CD4-positive, alpha-beta T cell treated with Interleukin-1 beta for 1 hour (primary cell): ENCODE measurements at regions not wholly inside any gene's neighbourhood (a gene's known extent, or its start where the extent isn't known, plus 50 kb on each side); places are given as distances from the start of the nearest gene placed in this dataset.
"Not testable (repeated sequence)": the region's sequence is repeated elsewhere in the genome, so short reads cannot be mapped to it uniquely, and the experiment has no call there.

Experiments used
- DNase-seq, 2 donors: peaks; one replicate each; pipeline ENCODE4 v3.0.0-alpha.2; 2020 to 2022

- no peak for DNase-seq
Observed at GRCh38 chr4:128758314-128758922, 51.1 kb upstream of the JADE1 start.

- no peak for DNase-seq
Observed at GRCh38 chr4:128757712-128758111, 51.8 kb upstream of the JADE1 start.

- no peak for DNase-seq
Observed at GRCh38 chr4:128751354-128751753, 58.1 kb upstream of the JADE1 start.

GRCh38 chr4:128741748-128742147, 67.8 kb upstream of the JADE1 start:
- DNase-seq: not testable (repeated sequence)

- DNase-seq: no peak
Observed at GRCh38 chr4:128737098-128737513, 72.4 kb upstream of the JADE1 start.

GRCh38 chr4:128735714-128736113, 73.8 kb upstream of the JADE1 start:
- no peak for DNase-seq

- no peak for DNase-seq
Observed at GRCh38 chr4:128728190-128728589, 81.3 kb upstream of the JADE1 start.

- DNase-seq: no peak
Observed at GRCh38 chr4:128727658-128728057, 81.8 kb upstream of the JADE1 start.

- DNase-seq: no peak
Observed at GRCh38 chr4:128725405-128726055, 84.0 kb upstream of the JADE1 start.

GRCh38 chr4:128722911-128723310, 86.6 kb upstream of the JADE1 start:
- no peak for DNase-seq

- no peak for DNase-seq
Observed at GRCh38 chr4:128721896-128722295, 87.6 kb upstream of the JADE1 start.

GRCh38 chr4:128720270-128720669, 89.2 kb upstream of the JADE1 start:
- no peak for DNase-seq

- no peak for DNase-seq
Observed at GRCh38 chr4:128718768-128719167, 90.7 kb upstream of the JADE1 start.

- DNase-seq: no peak
Observed at GRCh38 chr4:128716338-128716737, 93.2 kb upstream of the JADE1 start.

GRCh38 chr4:128715616-128716015, 93.9 kb upstream of the JADE1 start:
- DNase-seq: no peak

GRCh38 chr4:128711361-128711760, 98.1 kb upstream of the JADE1 start:
- no peak for DNase-seq

- DNase-seq: no peak
Observed at GRCh38 chr4:128709268-128709667, 100.2 kb upstream of the JADE1 start.

- DNase-seq: no peak
Observed at GRCh38 chr4:128707864-128708263, 101.6 kb upstream of the JADE1 start.

GRCh38 chr4:128703948-128704347, 105.6 kb upstream of the JADE1 start:
- no peak for DNase-seq

GRCh38 chr4:128700659-128701350, 108.7 kb upstream of the JADE1 start:
- no peak for DNase-seq

GRCh38 chr4:128698386-128698785, 111.1 kb upstream of the JADE1 start:
- no peak for DNase-seq

GRCh38 chr4:128697323-128697722, 112.2 kb upstream of the JADE1 start:
- DNase-seq: no peak

GRCh38 chr4:128690011-128690410, 119.5 kb upstream of the JADE1 start:
- DNase-seq: no peak

GRCh38 chr4:128688846-128689437, 120.6 kb upstream of the JADE1 start:
- no peak for DNase-seq
